H1 (cell line): ENCODE measurements at regions not wholly inside any gene's neighbourhood (a gene's known extent, or its start where the extent isn't known, plus 50 kb on each side); places are given as distances from the start of the nearest gene placed in this dataset.

Source experiments
- NRF1 ChIP-seq: IDR thresholded peaks from 2 replicates; pipeline ENCODE4 v1.6.1; 2011; ENCODE audit warnings: mild to moderate bottlenecking, low read depth, low read length, improper control_type of control experiment
- TF ChIP-seq, protein P1 (sequence below), 3 experiments: IDR thresholded peaks; 1 replicate in 2 of 3; 2 replicates in 1 of 3; pipeline versions ENCODE4 v1.5.1 to v1.6.1; 2011; ENCODE audit warnings: low read length in 3 of 3, mild to moderate bottlenecking in 3 of 3, inconsistent platforms in 2 of 3, low read depth in 1 of 3, moderate library complexity in 1 of 3; ENCODE audit not compliant: insufficient read depth in 1 of 3; ENCODE audit errors: control extremely low read depth in 1 of 3

DNA sequence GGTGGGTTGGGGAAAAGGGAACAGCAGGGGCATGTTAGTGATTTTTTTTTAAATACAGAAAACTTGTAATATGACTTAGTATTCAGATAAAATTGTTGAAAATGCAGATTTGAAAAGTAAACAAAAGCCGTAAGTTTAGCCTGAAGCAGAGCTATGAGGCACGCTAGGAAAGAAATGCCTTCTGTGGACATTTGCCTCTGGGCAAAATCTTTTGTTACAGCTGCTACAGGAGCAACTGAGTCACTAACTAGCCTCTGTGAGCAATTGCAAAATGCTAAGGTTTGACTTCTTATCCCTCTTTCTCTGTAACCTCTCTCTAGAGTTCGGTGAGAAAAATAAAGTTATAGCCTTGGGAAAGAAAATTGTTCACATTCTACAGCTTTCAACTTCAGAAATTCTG, 350.0 kb downstream of the SLC7A11 start (continued):
- TF ChIP-seq, protein P1, sequence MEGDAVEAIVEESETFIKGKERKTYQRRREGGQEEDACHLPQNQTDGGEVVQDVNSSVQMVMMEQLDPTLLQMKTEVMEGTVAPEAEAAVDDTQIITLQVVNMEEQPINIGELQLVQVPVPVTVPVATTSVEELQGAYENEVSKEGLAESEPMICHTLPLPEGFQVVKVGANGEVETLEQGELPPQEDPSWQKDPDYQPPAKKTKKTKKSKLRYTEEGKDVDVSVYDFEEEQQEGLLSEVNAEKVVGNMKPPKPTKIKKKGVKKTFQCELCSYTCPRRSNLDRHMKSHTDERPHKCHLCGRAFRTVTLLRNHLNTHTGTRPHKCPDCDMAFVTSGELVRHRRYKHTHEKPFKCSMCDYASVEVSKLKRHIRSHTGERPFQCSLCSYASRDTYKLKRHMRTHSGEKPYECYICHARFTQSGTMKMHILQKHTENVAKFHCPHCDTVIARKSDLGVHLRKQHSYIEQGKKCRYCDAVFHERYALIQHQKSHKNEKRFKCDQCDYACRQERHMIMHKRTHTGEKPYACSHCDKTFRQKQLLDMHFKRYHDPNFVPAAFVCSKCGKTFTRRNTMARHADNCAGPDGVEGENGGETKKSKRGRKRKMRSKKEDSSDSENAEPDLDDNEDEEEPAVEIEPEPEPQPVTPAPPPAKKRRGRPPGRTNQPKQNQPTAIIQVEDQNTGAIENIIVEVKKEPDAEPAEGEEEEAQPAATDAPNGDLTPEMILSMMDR (IDR thresholded peaks at IDR 0.05; ENCODE audit: control extremely low read depth in 1 of 3, insufficient read depth in 1 of 3, low read depth in 1 of 3, low read length in 3 of 3): no peak
- TF ChIP-seq NRF1: no peak
